HEK293 (cell line): ENCODE measurements at regions not wholly inside any gene's neighbourhood (a gene's known extent, or its start where the extent isn't known, plus 50 kb on each side); places are given as distances from the start of the nearest gene placed in this dataset.

Experiments
- BCL11A ChIP-seq: fragments of 450-650 bp; formaldehyde crosslinking; IDR thresholded peaks from 2 replicates; pipeline ENCODE4 v1.5.1; 2016; ENCODE audit warnings: low read depth, missing biosample characterization, missing genetic modification characterization
- ZEB2 ChIP-seq: fragments of 450-650 bp; formaldehyde crosslinking; IDR thresholded peaks from 2 replicates; pipeline ENCODE4 v1.5.1; 2016; ENCODE audit warnings: missing biosample characterization, missing genetic modification characterization
- ZNF302 ChIP-seq: fragments of 450-650 bp; formaldehyde crosslinking; IDR thresholded peaks from 2 replicates; pipeline ENCODE4 v1.5.1; 2016; ENCODE audit warnings: missing biosample characterization, missing genetic modification characterization, low read depth
- ZNF558 ChIP-seq: fragments of 450-650 bp; formaldehyde crosslinking; IDR thresholded peaks from 2 replicates; pipeline ENCODE4 v1.5.1; 2016; ENCODE audit warnings: missing biosample characterization, missing genetic modification characterization
- ZNF623 ChIP-seq: fragments of 450-650 bp; formaldehyde crosslinking; IDR thresholded peaks from 2 replicates; pipeline ENCODE4 v1.5.1; 2016; ENCODE audit warnings: missing biosample characterization, missing genetic modification characterization
- TF ChIP-seq, protein P1 (sequence below): fragments of 450-650 bp; formaldehyde crosslinking; IDR thresholded peaks from 2 replicates; pipeline ENCODE4; 2016; ENCODE audit warnings: missing biosample characterization, missing genetic modification characterization
- TF ChIP-seq, protein P2 (sequence below): fragments of 450-650 bp; formaldehyde crosslinking; IDR thresholded peaks from 2 replicates; pipeline ENCODE4 v1.5.1; 2017; ENCODE audit warnings: missing biosample characterization, missing genetic modification characterization
- TF ChIP-seq, protein P3 (sequence below): fragments of 450-650 bp; formaldehyde crosslinking; IDR thresholded peaks from 2 replicates; pipeline ENCODE4 v1.5.1; 2016; ENCODE audit warnings: missing biosample characterization, missing genetic modification characterization

DNA sequence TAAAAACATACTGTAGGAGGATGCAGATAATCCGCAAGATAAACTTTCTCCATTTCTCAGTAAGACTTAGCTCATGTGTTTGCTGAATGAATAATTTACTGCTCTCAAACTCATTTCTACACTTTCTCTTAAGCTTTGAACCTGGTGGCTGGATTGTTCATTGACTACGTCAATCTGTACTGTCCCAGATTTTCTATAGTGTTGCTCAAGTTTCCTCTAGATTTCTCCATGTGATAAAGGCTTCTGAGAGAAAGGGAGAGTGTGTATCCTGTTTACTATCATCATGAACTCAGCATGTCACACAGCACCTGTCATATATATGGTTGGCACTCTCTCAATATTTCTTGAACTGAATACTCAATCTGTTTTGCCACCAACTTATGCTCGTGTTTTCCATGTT is 518.0 kb upstream of the TBX3 start:
- no peak for TF ChIP-seq BCL11A (tag by site-specific recombination)
- no peak for TF ChIP-seq ZNF302 (tag by site-specific recombination)
- TF ChIP-seq, protein P1, sequence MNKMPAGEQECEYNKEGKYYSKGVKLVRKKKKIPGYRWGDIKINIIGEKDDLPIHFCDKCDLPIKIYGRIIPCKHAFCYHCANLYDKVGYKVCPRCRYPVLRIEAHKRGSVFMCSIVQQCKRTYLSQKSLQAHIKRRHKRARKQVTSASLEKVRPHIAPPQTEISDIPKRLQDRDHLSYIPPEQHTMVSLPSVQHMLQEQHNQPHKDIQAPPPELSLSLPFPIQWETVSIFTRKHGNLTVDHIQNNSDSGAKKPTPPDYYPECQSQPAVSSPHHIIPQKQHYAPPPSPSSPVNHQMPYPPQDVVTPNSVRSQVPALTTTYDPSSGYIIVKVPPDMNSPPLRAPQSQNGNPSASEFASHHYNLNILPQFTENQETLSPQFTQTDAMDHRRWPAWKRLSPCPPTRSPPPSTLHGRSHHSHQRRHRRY (tag by site-specific recombination): no peak
- TF ChIP-seq, protein P2, sequence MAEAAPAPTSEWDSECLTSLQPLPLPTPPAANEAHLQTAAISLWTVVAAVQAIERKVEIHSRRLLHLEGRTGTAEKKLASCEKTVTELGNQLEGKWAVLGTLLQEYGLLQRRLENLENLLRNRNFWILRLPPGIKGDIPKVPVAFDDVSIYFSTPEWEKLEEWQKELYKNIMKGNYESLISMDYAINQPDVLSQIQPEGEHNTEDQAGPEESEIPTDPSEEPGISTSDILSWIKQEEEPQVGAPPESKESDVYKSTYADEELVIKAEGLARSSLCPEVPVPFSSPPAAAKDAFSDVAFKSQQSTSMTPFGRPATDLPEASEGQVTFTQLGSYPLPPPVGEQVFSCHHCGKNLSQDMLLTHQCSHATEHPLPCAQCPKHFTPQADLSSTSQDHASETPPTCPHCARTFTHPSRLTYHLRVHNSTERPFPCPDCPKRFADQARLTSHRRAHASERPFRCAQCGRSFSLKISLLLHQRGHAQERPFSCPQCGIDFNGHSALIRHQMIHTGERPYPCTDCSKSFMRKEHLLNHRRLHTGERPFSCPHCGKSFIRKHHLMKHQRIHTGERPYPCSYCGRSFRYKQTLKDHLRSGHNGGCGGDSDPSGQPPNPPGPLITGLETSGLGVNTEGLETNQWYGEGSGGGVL (tag by site-specific recombination): no peak
- TF ChIP-seq ZNF623 (tag by site-specific recombination): no peak
- no peak for TF ChIP-seq ZEB2 (tag by site-specific recombination)
- TF ChIP-seq ZNF558 (tag by site-specific recombination): no peak
- TF ChIP-seq, protein P3, sequence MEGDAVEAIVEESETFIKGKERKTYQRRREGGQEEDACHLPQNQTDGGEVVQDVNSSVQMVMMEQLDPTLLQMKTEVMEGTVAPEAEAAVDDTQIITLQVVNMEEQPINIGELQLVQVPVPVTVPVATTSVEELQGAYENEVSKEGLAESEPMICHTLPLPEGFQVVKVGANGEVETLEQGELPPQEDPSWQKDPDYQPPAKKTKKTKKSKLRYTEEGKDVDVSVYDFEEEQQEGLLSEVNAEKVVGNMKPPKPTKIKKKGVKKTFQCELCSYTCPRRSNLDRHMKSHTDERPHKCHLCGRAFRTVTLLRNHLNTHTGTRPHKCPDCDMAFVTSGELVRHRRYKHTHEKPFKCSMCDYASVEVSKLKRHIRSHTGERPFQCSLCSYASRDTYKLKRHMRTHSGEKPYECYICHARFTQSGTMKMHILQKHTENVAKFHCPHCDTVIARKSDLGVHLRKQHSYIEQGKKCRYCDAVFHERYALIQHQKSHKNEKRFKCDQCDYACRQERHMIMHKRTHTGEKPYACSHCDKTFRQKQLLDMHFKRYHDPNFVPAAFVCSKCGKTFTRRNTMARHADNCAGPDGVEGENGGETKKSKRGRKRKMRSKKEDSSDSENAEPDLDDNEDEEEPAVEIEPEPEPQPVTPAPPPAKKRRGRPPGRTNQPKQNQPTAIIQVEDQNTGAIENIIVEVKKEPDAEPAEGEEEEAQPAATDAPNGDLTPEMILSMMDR (tag by site-specific recombination): no peak
